Cerebellar cortex (tissue), 1 donor: ENCODE measurements at regions not wholly inside any gene's neighbourhood (a gene's known extent, or its start where the extent isn't known, plus 50 kb on each side); places are given as distances from the start of the nearest gene placed in this dataset.
"Not testable (repeated sequence)": the region's sequence is repeated elsewhere in the genome, so short reads cannot be mapped to it uniquely, and the experiment has no call there.

Experiments used
- DNase-seq: peaks from one replicate; pipeline ENCODE4 v3.0.0-alpha.2; 2015; ENCODE audit warnings: low spot score

DNA sequence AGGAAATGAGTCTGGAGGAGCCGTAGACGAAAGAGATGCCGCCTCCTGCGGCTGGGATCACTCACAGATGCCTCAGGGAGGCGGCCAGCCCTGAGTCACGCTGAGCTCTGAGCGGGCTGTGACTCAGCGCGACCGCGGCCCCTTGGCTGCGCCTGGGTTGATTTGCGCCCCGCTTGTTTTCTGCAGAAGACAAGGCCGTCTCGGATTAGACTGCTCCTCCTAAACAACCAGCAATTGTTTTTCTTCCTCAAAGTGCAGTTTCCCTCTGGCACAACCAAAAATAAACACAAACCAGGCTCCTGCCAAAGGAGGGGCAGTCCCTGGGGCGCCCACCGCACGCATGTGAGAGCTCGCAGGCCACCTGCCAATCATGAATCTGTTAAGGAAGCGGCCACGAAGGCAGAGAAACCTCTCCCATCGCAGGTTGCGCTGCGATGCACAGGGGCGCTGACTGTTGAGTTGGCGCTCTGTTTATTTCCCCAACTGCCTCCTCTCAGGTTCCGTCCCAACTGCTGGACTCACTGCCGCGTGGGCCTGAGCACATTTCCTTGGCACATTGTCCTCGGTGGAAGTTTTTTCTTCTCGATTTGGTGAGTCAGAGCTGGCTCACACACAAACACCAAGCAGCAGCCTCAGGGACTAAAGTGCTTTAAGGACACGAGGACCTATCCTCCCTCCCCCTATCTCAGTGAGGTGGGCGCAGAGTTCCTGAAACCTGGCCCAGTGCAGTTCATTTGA, 85.2 kb upstream of the NDUFV2 start:
- peak; percentile 41 for DNase-seq

DNA sequence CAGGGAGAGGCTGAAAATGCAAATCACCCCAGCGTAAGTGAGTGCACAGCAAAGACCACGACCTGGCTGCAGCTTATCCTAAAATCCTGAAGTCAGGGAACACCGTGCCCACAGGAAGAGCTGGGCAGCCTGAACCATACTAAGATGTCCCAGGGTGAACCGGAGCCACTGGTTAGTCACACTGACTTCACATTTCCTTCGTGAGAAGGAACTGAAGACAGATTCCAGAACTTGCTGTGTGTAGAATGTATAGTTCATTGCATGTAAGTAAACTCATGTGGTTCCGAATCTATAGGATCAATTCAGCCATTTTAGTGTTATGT, 84.6 kb upstream of the NDUFV2 start:
- DNase-seq, result peak; percentile 26

DNA sequence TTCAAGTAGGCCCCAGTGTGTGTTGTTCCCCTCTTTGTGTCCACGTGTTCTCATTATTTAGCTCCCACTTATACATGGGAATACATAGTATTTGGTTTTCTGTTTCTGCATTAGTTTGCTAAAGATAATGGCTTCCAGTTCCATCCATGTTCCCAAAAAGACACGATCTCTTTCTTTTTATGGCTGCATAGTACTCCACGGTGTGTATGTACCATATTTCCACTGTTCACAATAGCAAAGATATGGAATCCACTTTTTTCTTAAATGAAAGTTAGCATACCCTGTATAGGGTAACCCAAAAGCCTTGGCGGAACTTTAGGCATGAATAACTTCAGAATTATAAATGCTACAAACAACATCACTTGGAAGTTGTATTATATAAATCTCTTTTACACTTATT, 83.4 kb upstream of the NDUFV2 start:
- DNase-seq, result no peak

DNA sequence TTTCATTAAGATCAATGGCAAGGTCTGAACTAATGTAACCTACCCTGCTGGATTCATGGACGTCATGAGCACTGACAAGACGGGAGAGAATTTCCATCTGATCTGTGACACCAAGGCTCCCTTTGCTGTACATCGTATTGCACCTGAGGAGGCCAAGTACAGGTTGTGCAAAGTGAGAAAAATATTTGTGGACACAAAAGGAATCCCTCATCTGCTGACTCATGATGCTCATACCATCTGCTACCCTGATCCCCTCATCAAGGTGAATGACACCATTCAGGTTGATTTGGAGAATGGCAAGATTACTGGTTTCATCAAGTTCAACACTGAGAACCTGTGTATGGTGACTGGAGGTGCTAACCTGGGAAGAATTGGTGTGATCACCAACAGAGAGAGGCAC, 82.3 kb upstream of the NDUFV2 start:
- no peak for DNase-seq

DNA sequence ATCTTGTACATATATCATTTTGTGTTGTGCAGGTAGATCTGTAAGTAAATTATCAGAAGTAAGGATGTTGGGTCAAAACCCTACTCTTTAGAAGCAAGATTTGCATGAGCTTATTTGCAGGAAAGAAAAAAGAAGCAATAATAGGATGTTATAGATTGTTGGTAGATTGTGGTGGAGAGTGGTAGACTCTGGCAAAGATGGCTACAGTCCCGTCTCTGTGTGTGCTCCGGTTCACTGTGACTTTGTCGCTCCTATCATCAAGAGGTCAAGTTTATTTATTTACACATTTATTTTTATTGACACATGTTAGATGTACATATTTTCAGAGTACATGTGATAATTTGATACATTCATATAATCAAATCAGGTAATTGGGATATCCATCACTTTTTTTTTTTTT, 81.0 kb upstream of the NDUFV2 start:
- DNase-seq, result no peak

DNA sequence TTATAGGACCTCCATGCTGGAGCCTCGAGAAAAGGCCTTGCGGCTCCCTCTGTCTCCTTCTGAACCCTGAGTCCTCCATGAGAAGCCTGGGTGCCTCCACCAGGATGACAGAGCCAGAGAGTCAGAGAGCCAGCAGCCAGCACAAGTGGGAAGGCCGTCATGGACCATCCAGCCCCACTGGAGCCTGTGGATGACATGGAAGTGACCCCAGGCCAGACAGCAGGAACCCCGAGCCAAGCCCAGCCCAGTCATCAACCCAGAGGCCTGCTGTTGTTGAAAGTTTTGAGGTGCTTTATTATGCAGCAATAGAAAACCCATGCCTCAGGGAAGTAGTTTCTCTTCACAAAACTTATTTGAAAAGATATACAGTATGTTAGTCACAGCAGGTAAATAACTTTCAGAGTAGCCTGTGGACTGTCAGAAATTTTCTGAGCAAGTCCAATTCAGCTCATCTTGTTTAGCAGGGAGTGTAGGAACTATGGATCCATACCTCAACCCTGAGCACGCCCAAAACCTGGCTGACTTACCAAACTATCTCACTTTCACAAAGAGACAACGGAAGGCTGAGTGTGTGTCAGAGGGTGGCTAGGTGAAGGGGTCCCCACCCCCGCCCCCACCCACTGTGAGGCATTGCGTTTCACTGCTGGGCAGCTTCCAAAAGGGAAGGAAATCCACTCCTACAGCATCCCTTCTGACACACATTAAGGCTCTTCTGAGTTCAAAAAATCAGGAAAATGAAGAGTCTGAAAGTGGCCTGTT, 79.9 kb upstream of the NDUFV2 start:
- DNase-seq, result no peak

DNA sequence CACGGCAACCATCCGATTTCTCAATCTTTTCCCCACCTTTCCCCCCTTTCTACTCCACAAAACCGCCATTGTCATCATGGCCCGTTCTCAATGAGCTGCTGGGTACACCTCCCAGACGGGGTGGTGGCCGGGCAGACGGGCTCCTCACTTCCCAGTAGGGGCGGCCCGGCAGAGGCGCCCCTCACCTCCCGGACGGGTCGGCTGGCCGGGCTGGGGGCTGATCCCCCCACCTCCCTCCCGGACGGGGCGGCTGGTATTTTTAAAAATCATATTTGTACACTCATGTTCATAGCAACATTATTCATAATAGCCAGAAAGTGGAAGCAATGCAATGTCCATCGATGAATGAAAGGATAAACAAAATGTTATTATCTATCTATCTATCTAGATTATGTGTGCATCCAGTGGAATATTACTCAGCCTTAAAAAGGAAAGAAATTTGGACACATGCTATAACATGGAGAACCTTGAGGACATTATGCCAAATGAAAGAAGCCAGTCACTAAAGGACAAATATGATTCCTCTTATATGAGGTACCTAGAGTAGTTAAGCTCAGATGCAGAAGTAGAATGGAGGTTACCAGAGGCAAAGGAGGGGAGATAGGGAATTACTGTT, 78.4 kb upstream of the NDUFV2 start:
- DNase-seq, result not testable (repeated sequence)

DNA sequence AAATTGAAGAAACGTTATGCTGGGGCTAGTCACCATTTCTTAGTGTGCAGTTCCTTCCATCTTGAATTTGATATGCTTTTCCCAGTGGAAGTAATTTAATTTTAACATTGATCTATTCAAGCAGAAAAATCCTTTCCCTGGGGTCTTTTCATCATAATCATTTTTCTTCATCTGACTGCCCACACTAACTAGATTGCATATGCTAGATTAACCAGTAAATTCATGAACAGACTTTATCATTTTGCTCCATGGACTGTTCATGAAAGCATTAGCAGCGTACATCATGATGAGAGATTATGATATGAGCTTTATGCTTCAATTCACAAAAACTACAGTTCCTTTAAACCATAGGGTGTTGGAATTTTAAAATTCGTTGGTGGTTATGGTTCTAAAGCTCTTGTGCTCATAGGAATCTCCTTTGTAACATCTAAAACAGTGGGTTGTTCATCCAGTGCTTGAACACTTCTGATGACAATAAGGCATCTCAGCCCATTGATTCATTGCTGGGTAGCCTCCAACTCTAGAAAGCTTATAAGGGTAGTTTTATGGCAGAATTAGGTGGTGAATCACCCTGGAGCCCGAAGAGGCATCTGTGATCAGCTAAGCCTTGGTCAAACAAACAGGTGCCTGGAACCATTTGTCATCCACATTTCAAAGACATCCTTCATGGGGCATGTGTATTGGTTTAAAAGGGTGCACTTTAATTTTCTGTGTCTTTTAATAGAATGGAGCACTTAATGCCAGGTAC, 77.2 kb upstream of the NDUFV2 start:
- no peak for DNase-seq

DNA sequence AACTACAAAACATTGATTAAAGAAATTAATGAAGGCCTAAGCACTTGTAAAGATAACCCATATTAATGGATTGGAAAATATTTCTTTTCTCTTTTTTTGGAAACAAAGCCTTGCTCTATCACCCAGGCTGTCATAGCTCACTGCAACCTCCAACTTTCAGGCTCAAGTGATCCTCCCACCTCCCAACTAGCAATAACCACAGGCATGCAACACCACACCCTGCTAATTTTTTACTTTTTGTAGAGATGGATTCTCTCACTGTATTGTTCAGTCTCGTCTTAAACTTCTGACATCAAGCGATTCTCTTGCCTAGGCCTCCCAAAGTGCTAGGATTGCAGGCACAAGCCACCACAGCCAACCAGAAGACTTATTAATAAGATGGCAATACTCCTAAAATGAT, 73.4 kb upstream of the NDUFV2 start:
- no peak for DNase-seq

DNA sequence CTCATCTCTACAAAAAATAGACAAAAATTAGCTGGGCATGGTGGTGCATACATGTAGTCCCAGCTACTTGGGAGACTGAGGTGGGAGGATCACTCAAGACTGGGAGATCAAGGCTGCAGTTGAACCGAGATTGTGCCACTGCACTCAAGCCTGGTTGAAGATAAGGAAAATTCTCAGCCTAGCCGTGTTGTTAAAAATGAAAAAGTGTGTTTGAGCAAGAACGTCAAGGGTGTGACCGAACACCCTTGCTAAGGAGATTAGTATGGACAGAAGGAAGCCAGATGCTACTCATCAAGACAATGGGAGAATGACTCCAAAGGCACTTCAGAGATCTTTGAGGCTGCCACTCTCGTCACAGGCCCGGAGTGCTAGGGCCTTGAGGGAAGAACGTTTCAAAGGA, 70.0 kb upstream of the NDUFV2 start:
- DNase-seq, result no peak

DNA sequence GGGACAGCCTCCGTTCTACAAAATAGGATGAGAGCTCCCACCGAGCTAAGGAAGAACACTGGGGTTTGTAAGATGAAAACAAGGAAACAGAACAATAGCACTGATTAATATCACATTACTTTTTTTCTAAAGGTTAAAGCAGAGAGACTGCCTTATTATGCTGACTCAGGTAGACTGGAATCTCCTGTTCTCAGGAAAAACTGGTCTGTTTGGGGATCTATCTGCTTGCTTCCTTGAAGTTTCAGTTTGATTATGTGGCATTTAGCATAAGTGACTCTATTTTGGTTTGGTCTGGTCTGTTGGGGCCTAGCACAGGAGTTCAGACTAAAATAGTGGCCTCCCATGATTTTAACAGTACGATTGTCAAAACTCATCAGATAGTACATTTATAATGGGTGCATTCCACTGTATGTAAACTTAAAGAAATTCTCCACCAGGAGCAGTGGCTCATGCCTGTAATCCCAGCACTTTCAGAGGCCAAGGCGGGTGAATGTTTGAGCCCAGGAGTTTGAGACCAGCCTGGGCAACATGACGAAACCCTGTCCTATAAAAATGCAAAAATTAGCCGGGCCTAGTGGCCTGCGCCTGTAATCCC, 64.1 kb upstream of the NDUFV2 start:
- no peak for DNase-seq

DNA sequence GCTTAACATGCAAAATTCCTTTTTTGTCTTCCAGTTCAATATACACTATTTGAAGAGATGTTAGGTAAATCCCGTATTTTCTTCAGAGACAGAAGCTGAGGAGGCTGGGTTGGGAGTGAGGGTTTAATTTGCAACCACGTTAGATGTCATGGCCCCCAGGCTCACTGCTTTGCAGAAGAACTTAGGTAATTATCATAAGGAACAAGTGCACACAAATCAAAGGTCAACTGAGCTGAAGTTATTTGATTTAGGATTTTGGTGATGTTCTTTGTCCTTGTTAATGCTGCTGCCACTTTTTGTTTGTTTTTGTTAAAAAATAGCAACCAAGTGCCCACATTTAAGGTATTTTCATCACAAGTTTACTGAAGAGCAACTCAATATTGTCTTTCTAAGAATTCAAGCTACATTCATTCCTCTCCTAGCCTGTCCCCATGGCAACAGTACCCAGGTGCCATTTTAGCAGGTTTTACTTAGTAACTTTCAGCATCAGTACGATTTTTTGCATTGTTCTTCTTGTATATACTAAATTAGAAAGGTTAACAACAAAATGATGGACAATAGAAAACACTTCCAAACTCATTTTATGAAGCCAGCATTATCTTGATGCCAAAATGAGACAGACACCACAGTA, 62.9 kb upstream of the NDUFV2 start:
- no peak for DNase-seq

DNA sequence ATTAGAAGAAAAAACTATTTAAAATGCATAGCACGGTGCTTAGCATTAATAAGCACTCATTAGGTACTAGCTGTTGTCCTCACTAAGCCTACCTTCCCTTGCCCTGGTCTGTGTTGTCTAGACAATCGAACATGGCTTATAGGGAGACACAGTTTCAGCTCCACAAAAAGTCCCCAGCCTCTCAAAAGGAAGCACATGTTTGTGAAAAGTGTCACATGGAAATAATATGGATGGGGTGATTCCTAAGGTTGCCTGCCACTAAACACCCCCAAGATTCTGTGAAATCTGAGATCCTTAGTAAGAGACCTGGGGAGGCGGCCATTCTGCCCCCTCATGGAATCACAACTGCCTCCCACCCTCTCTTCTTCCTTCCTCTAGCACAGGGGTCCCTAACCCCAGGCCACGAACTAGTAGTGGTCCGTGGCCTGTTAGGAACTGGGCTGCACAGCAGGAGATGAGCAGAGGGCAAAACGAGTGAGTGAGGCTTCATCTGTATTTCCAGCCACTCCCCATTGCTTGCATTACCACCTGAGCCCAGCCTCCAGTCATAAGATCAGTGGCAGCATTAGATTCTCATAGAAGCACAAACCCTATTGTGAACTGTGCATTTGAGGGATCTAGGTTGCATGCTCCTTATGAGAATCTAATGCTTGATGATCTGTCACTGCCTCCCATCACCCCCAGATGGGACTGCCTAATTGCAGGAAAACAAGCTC, 59.6 kb upstream of the NDUFV2 start:
- DNase-seq, result no peak

DNA sequence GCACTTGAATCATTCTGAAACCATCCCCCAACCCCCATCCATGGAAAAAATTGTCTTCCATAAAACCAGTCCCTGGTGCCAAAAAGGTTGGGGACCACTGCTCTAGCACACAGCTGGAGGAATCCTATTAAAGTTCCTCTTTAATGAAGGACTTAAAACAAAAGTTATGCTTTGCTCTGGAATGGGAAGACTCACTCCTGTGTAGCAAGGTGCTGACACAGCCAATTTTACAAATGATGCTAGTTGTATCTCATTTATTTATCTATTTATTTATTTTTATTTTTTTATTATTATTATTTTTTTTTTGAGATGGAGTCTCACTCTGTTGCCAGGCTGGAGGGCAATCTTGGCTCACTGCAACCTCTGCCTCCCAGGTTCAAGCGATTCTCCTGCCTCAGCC, 58.9 kb upstream of the NDUFV2 start:
- no peak for DNase-seq

DNA sequence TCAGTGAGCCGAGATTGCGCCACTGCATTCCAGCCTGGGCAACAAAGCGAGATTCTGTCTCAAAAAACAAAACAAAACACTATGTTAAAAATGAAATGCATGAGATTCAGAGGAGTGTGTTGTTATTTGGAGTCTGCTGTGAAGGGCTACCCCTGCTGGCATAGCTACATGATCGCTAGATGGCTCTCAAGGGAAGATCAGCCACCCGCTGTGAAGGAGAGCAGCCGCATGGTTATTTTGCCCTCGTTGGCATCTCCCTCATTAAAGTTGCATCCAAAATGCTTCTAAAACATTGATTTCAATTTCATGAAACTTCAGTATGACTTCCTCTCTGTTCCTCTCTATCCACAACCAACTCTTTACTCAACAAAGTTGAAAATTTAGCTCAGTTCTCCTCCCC, 54.8 kb upstream of the NDUFV2 start:
- no peak for DNase-seq

DNA sequence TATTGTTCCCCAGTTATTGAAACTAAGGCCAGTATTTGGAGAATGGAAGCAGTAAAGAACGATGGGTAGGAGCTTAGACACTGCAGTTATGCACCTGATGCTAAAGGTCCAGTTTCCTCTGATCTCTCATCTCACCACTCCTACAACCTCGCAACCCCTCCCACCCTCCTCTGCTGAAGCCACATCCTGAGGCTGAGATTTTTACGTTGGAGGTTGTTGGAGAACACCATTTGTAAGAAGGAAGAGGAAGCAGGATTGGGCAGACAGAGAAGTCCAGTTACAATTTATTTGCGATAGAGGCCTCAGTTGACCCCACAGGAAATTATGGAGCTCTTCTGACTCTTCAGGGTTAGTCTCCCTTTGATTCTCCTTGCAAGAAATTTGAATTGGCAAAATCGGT, 54.3 kb upstream of the NDUFV2 start:
- no peak for DNase-seq

DNA sequence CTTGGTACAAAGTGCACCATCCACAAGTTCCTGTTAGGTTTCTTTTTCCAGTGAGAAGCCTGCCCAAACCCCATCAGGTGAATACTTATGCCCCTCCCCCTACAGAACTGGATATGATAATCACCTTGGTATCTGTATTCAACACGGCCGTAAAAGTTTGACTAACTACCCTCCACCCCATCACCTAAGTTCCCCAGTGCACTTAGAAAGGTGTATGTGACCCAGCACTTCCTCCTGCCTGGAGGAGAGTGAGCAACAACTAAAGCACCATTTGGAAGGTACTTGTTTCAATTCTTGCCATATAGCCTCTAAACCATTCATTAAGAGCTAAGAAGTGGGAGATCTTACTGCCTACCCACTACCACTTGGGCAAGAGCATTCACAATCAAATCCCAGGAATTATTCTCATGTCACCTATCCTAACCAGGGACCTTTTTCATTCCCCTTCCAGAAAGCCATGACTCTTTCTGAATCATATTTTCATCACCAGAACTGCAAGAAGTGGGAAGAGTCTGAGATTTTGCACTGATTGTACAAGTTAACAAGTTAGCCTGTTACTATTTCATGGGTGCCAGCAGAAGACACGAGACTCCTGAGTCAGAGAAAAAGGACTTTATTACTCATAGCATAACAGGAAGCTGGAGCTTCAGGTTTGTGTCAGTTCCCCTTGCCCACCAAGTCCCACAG, 53.5 kb upstream of the NDUFV2 start:
- no peak for DNase-seq

DNA sequence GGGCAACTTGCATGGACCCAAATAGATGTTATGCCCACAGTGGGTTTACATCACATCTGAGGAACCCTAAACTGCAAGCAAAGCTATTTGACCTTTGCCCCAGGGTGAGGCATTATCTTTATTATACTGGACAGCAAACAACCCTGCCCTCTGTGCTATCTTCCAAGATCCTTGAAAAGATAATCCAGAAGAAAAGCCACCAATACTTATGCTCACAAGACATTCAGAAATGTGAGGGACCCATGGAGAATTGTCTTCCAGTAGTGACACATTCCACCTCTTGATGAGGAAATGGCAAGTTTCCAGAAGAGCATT, 53.0 kb upstream of the NDUFV2 start:
- no peak for DNase-seq

DNA sequence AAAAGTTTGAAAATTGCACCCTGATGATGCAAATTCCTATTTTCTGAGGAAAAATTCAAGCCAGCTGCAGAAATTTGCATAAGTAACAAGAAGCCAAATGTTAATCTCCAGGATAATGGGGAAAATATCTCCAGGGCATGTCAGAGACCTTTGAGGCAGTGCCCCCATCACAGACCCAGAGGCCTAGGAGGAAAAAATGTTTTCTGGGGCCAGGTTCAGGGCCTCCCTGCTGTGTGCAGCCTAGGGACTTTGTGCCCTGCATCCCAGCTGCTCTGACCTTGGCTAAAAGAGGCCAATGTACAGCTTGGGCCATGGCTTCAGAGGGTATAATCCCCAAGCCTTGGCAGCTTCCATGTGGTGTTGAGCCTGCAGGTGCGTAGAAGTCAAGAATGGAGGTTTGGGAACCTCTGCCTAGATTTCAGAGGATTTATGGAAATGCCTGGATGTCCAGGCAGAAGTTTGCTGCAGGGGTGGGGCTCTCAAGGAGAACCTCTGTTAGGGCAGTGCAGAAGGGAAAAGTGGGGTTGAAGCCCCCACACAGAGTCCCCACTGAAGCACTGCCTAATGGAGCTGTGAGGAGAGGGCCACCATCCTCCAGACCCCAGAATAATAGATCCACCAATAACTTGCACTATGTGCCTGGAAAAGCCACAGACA, 51.7 kb upstream of the NDUFV2 start:
- not testable (repeated sequence) for DNase-seq
